ENCODE measurements at regions not wholly inside any gene's neighbourhood (a gene's known extent, or its start where the extent isn't known, plus 50 kb on each side); places are given as distances from the start of the nearest gene placed in this dataset.

DNA sequence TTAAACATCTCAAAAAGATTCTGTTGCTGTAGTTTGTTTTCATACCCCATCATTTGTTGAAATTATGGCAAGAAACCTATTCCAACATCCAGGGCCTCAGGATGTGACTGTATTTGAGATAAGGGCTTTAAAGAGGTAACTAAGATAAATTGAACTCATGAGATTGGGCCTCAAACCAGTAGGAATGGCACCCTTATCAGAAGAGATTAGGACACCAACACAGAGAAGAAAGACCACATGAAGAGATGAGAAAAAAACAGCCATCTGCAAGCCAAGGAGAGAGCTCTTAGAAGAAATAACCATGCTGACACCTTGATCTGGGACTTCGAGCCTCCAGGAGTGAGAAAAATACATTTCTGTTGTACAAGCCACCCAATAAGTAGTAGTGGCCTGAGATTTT is 157.7 kb downstream of the CGGBP1 start:
- Histone ChIP-seq H3K23me2 (ENCODE audit: insufficient read length, low read depth, low read length, poor library complexity, severe bottlenecking) (no peaks in the 10 kb centered on the region), H3T11ph (ENCODE audit: low read length) (no peak overlapping the region), H3K4ac (ENCODE audit: low read depth, low read length) (no peak overlapping the region), H4K5ac (ENCODE audit: insufficient read length, low read depth, low read length) (no peak overlapping the region), H3K27ac (ENCODE audit: insufficient read length, low read depth, low read length) (no peak overlapping the region), H3K4me1 (ENCODE audit: insufficient read depth, low read length) (no peaks in the 10 kb centered on the region), H2BK120ac (ENCODE audit: low read depth, low read length, poor library complexity, severe bottlenecking) (no peak overlapping the region), H4K20me1 (ENCODE audit: control insufficient read depth, insufficient read depth, insufficient read length) (no peaks in the 10 kb centered on the region), H2BK12ac (ENCODE audit: insufficient read length, low read depth, low read length) (no peak overlapping the region), H4K91ac (ENCODE audit: insufficient read length, low read depth, low read length) (no peak overlapping the region), H3K4me2 (ENCODE audit: insufficient read depth, insufficient read length, low read length) (no peak overlapping the region), H2BK20ac (ENCODE audit: low read depth, low read length, poor library complexity, severe bottlenecking) (no peak overlapping the region), H2AFZ (ENCODE audit: low read length) (no peak overlapping the region), H3K14ac (ENCODE audit: insufficient read depth, low read length) (no peak overlapping the region), H2BK15ac (ENCODE audit: low read depth, low read length) (no peak overlapping the region), H2BK5ac (ENCODE audit: insufficient read length, low read length) (no peak overlapping the region), H3K79me2 (ENCODE audit: insufficient read depth, low read length) (no peaks in the 10 kb centered on the region), H3K56ac (ENCODE audit: insufficient read length, low read depth, low read length) (no peak overlapping the region), H3K27me3 (ENCODE audit: insufficient read depth, low read length) (no peaks in the 10 kb centered on the region), H3K79me1 (ENCODE audit: insufficient read depth, low read depth, low read length, poor library complexity, severe bottlenecking) (no peaks in the 10 kb centered on the region), H3K18ac (ENCODE audit: insufficient read length, low read depth, low read length) (no peak overlapping the region), H3K9ac (ENCODE audit: extremely low read depth, insufficient read length, low read length) (no peak overlapping the region), H2AK5ac (ENCODE audit: insufficient read length, low read length) (no peak overlapping the region), H3K23ac (ENCODE audit: insufficient read length, low read depth, low read length) (no peak overlapping the region), H3K9me3 (ENCODE audit: control insufficient read depth, low read depth, low read length) (no peaks in the 10 kb centered on the region), H4K8ac (replicated peaks; ENCODE audit: insufficient read length, low read depth, low read length) (no peak overlapping the region)
- Mint-ChIP-seq H3K9me3 (no peaks in the 10 kb centered on the region; a peak in 1 of 5 replicates), H3K27ac (no peak overlapping the region), H3K27me3 (ENCODE audit: low read depth) (no peaks in the 10 kb centered on the region), H3K4me1 (no peaks in the 10 kb centered on the region), H3K36me3 (ENCODE audit: insufficient read depth in 1 of 3, low read depth in 3 of 3) (no peaks in the 10 kb centered on the region), H3K4me3 (no peak overlapping the region)
- TF ChIP-seq, protein P1, sequence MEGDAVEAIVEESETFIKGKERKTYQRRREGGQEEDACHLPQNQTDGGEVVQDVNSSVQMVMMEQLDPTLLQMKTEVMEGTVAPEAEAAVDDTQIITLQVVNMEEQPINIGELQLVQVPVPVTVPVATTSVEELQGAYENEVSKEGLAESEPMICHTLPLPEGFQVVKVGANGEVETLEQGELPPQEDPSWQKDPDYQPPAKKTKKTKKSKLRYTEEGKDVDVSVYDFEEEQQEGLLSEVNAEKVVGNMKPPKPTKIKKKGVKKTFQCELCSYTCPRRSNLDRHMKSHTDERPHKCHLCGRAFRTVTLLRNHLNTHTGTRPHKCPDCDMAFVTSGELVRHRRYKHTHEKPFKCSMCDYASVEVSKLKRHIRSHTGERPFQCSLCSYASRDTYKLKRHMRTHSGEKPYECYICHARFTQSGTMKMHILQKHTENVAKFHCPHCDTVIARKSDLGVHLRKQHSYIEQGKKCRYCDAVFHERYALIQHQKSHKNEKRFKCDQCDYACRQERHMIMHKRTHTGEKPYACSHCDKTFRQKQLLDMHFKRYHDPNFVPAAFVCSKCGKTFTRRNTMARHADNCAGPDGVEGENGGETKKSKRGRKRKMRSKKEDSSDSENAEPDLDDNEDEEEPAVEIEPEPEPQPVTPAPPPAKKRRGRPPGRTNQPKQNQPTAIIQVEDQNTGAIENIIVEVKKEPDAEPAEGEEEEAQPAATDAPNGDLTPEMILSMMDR (conservative IDR thresholded peaks at IDR 0.05) = no peak
- DNase-seq = no peak
- no CpG with 5 or more reads among the region's 1 CpG for WGBS (ENCODE audit: extremely low coverage, insufficient read length, low lambda C conversion rate)

Measured in H9 (cell line).